ENCODE measurements at regions not wholly inside any gene's neighbourhood (a gene's known extent, or its start where the extent isn't known, plus 50 kb on each side); places are given as distances from the start of the nearest gene placed in this dataset.
"Not testable (repeated sequence)": the region's sequence is repeated elsewhere in the genome, so short reads cannot be mapped to it uniquely, and the experiment has no call there.

DNA sequence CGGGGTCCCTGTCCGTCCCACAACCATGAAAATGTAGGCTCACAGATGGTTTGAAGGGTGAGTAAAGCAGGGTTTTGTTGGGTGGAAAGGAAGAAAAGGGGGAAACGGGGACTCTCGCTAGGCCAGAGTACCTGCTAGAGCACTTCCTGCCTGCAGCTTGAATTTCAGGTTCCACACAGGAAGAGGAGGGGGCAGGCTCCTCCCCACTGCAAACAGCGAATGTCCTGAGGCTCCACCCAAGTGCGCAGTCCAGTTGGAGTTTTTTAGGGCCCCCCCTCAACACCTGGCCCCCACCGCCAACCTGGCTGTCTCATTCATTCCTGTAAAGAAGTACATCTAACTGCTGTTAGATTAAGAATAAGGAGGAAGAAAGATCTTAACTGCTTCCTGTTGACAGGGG lies 414.7 kb downstream of the SH2D4B start:
- no peak for FAIRE-seq

DNA sequence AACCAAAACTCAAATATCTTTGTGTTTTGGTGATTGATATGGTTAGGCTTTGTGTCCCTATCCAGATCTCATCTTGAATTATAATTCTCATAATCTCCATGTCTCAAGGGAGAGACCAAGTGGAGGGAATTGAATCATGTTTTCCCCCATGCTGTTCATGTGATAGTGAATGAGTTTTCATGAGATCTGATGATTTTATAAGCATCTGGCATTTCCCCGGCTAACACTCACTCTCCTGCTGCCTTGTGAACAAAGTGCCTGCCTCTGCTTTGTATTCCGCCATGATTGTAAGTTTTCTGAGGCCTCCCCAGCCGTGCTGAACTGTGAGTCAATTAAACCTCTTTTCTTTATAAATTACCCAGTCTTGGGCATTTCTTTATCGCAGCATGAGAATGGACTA lies 419.5 kb downstream of the SH2D4B start:
- FAIRE-seq = no peak

DNA sequence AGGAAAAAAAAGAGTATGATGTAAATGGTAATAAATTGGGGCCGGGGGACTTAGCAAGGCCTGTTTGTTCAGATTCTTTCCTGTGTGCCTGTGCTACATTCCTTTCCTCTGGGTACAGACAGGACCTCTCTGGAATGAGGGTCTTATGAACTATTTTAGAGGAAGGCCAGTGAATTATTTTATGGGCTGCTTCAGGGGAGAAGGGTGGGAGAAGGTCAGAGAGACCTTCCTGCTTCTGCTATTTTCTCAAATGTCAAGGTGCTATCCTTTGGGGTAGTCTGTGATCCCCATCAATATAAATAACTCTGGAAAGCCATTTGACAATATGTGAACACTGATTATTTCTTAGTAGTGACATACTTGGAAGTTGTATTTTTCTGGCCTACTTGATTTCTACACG lies 426.5 kb downstream of the SH2D4B start:
- no peak for FAIRE-seq

DNA sequence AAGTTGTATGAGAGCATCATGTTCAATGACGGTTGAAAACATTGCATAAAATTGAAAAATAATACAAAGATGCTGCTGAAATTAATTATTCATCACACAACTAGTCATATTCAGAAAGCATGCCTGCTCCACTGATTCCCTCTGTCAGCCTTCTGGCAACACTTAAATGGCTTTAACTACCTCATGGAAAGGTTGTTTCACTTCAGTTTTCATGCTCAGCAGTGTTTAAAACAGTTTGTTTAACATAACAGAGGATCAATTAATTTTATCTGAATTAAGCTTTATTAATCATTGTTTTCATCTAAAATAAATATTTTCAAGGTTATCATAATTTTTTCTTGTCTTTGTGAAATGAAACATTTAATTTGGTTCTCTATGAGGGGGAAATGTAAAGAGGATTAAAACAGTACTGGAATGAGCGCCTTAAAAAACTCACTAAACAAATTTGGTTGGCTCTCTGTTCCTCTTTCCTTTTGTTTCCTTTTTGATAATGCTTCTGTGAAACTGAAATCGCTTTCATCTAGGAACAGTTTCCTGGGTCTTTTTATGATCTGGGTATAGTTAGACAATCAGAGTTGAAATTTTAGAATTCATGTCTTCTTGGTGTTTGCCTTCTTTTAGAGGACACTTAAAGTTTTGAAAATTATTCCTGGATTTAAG lies 427.4 kb downstream of the SH2D4B start:
- peak; percentile 71 for FAIRE-seq

DNA sequence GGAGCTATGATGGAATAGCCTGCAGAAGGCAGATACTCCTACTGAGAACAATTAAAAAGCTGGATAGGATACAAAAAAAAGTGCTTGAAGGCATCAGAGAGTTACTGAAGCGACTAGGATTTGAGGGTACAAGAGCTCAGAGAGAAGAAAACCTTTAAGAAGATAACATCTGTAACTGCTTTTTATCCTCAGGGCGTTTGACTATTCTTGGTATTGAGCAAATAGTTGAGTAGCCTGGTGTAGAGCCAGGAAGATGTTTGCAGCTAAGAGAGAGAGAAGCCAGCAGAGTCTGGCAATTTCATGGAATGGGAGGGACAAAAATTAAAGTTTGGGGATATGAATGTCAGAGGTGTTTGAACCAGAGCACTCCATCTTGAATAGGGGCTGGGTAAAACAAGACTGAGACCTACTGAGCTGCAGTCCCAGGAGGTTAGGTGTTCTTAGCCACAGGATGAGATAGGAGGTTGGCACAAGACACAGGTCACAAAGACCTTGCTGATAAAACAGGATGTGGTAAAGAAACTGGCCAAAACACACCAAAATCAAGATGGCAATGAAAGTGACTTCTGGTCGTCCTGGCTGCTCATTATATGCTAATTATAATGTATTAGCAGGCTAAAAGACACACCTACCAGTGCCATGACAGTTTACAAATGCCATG lies 428.8 kb downstream of the SH2D4B start:
- no peak for FAIRE-seq

DNA sequence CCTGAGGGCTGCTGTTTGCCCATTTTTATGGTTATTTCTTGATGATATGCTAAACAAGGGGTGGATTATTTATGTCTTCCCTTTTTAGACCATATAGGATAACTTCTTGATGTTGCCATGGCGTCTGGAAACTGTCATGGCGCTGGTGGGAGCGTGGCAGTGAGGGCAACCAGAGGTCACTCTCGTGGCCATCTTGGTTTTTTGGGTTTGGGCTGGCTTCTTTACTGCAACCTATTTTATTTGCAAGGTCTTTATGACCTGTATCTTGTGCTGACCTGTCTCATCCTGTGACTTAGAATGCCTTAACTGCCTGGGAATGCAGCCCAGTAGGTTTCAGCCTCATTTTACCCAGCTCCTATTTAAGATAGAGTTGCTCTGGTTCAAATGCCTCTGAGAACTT lies 429.7 kb downstream of the SH2D4B start:
- not testable (repeated sequence) for FAIRE-seq

DNA sequence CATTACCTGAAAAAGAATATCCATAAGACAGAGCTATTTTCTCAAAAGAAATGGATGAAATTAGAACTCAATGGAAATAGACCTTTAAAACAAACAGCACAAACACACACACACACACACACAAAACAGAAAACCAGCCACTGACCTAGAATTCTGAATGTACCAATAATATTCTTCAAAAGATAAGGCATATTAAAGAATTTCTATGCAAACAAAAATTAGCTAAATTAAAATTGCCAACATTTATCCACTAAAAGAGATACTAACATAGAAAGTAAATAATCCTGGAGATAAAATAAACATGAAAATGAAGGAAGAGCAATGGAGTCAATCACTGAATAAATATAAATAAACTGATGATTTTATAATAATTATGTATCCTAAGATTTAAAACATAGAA lies 431.2 kb downstream of the SH2D4B start:
- peak; percentile 86 for FAIRE-seq

DNA sequence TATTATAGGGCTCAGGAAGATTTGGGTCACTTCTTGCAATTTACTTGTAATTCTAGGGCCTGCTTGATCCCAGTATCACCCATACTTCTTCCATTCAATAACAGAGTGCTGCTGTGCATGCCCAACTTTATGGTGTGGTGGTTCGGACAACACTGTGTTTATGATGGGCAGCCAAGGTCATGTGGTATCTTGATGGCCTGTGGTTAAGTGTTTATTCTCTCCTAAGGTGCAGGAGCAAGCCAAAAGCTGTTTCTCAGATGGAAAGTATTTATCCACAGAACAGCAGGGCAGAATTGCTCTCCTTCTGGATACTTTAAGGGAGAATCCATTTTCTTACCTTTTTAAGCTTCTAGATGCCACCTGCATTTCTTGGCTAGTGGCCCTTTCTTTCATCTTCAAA lies 433.8 kb downstream of the SH2D4B start:
- no peak for FAIRE-seq

DNA sequence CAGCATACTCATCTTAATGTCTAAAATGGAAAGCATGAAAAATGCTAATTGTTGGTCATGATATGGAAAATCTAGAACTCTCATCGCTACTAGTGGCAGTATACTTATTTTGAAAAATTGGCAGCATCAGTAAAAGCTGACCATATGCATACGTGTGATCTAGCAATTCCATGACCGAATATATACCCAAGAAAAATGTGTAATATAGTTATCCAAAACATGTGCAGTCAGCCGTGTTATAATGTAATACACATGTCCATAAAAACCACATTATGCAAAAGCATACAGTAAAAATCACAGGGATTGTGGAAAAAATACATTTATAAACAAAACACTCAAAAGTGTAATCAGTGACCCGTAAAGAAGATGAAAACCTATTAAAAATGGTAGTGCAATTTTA lies 439.0 kb downstream of the SH2D4B start:
- FAIRE-seq = no peak

DNA sequence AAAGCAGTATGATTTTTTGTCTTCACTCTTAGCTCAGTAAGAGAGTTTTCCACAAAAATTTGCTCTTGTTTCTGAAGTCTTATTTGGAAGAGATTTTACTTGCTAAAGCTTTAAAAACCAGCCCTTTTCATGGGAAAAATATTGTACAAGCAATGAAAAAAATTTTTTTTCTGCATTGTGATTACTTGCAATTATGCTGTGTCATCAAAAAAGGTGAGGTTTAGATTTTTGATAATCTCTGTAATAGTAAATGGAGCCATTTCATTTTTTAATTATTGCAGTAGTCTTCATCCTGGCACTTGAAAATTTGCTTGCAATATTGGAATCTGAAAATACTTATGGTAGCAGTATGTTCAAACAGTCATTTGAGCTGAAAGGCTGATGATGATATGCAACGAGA lies 447.4 kb downstream of the SH2D4B start:
- FAIRE-seq = no peak

DNA sequence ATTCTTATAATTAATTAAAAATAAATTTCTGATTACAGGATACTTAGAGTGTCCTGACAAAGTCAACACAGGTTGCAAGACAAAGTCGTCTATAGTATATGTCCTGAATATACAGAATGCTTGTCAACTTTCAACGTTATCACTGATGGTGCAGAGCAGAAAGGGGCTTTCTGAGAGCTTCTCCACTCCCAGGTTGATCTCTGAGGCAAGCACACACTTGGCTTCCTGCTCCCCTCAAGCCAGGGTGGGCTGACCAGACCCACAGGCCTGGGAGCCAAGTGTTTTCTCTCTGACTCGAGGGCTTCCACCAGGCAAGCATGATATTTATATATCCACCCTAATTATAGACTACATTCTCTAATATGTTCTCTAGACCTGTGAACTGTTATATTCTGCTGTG lies 448.9 kb downstream of the SH2D4B start:
- no peak for FAIRE-seq

DNA sequence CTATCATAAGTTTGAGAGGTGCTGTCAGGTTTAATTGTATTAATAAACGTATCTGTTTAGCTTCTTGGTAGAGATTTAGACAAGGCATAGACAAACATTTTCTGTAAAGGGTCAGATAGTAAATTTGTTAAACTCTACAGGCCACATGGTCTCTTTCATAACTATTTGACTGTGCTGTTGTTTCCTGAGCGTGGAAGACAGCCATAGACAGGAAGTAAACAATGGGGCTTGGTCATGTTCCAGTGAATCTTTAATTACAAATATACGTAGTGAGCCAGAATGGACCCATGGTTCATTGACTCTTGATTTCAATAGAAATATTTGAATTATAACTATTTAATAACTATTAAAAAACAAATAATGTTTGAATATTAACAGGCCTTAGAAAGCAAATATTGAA lies 451.1 kb downstream of the SH2D4B start:
- no peak for FAIRE-seq

DNA sequence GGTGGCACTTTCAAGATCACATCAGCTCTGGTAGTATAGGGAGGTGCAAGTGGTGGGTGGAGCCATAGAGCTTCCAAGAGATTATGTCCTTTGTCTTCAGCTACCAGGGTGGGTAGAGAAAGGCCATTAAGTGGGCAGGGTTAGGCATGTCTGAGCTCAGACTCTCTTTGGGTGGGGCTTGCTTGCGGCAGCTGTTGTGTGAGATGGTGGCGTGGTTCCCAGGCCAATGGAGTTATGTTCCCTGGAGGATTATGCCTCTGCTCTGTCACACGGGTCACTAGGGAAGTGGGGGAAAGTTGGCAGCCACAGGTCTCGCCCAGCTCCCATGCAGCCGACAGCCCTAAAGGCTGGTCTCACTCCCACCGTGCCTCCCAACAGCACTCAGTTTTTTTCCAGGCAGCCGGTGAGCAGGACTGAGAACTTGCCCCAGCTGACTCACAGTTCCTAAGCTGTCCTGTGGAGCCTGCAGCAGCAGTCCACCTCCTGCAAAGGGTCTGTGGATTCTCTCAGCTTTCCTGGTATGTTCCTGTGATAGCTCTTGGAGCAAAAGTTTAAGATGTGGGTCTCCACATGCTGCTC lies 459.0 kb downstream of the SH2D4B start:
- FAIRE-seq = no peak

DNA sequence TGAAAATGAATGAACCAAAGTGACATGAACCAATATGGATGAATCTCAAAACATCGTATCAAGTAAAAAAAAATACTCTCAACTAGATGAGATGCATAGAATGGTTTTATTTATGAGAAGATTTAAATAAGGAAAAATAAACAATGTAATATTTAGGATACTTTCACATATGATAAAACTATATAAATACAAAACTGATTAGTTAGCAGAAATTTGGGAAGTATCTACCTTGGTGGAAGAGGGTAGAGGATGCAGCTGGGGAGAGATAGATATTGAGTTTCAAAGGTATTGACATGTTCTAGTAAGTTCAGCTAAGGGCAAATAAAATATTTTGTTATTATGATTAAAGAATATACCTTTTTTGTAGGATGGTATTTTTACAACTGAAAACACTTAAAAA lies 463.1 kb downstream of the SH2D4B start:
- no peak for FAIRE-seq

DNA sequence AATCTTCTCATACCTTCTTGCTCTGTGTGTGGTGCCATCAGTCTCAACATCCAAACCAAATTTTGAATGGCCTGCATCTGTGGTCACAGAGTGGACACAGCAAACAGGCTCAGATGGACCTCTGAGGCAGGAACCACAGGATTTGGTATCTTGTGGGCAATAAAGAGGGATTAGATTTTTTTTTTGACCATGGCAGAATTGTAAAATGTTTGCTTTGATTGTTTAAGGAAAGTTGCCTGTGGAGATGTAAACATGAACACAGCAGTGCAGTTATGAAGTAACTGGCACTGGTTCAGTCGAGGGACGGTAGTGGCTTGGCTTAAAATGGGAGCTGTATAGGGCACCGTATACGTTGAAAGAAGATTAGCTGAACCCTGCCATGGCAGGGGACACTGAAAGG lies 464.7 kb downstream of the SH2D4B start:
- no peak for FAIRE-seq

DNA sequence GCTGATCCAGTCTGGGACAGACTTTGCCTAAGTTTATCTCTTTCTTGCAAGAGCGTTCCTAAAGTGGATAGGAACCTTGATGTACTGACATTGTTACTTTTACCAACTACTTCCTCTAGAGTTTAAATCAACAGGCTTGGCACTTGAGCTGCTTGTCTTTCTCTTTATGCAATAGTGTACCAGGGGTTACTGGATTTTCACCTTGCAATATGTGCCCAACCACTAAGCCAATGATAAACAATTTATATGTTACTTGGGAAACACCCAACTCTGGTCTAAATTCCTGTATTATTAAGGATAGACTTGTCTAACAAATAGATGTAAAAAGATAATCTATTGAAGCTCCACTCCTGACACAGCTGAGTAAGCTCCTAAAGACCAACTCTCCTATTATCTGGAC lies 470.2 kb downstream of the SH2D4B start:
- no peak for FAIRE-seq

DNA sequence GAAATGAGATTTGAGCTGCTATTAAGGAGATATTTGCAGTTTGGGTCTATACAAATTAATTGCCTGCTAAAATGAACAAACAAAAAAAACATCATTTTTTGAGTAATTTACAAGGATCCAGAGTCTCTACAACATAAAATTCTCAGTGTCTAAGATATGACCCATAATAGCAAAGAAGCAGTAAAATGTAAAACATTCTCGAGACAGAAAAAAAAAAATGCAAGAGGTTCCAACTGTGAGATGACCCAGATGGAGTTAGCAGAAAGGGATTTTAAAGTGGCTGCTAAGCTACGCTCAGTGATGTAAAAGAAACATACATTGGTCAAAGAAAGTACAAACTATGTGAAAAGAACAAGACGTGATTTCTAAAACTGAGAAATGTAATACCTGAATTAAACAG lies 471.0 kb downstream of the SH2D4B start:
- FAIRE-seq = no peak

DNA sequence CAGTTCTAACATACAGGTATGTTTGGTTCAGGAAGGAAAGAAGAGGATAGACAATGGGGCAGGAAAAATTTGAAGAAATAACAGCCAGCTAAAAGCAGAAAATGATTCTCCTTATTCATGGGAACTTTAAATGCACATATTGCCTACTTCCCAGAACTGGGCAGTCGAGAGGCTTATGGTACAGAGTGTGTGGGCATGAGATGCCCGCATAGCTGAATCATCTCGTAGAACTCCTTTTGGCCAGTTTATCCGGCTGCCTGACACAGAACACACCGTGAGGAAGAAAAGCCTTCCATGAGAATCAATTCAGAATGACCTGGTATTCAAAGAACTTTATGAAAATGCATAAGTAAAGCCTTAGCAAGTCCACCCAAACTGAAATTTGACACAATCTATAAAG lies 471.6 kb downstream of the SH2D4B start:
- no peak for FAIRE-seq

DNA sequence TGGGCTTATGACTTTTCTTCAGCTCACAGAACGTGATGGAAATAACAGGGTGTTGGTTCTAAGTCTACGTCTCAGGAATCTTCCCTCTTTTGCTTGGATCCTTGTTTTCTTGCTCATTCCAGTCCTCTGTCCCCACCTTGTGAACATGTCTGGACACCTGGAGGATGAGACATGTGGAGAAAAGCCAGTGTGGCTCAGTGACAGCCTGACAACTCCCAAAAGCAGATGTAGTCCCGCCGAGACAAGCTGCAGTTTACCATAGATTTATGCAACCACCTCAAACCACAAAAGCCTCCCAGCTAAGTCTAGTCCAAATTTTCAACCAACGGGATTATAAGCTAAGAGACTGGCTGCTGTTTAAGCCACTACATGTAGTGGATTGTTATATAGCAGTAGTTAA lies 476.1 kb downstream of the SH2D4B start:
- FAIRE-seq = no peak

DNA sequence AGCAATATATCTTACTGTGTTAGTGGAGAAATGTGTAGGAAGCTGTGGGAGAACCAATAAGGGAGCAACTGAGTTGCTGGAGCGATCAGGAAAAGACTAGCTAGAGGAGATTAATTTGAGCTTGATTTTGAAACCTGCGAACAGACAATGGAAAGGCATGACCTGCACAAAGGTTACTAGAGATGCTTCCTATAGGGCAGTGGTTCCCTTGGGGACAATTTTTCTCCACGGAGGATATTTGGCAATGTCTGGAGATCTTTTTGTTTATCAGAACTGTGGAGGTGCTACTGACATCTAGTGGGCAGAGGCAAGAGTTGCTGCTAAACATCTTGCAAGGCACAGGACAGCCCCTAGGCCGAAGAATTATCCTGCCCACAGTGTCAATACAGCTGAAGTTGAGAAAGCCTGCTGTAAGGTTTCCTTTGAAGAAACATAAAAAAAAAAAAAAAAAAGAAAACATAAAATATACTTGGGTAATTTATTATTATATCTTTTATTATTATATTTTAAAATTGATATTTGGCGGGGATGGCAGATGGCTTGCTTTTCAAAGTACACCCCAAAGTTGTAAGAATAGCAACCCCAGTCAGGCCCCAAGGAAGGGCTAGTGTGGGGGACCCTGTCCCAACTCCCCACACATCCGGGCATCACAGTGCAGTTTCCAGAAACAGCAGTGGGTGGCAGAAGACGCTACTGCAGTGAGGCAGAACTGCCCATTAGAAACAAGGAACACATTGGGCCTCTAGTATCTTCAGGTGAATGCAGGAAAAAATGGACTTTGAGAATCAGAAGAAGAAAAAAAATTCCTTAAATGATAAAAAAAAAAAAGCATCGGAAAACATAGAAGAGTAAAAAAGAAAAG lies 481.6 kb downstream of the SH2D4B start:
- FAIRE-seq = peak; percentile 95

DNA sequence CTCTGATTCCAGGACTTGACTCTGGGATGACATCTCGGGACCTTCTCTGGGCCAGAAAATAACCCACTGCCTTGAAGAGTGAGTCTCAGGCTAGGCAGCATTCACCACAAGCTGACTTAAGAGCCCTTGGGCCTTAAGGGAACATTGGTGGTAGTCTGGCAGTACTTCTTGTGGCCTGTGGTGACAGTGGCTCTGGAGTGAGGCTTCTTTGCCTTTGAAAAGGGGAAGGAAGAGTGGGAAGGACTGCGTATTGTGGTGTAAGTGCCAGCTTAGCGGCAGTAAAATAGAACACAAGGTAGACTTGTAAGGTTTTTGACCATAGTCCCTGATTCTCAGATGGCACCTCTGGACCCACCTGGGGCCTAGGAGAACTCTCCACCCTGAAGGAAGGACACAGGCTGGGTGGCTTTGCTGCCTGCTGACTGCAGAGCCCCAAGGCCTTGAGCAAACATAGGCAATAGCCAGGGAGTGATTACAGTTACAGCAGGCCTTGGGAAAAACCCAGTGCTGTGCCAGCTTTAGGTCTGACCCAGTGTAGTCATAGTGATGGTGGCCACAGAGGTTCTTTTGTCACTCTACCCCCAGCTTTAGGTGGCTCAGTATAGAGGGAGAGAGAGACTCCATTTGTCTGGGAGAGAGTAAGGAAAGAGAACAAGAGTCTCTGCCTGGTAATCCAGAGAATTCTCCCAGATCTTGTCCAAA lies 483.9 kb downstream of the SH2D4B start:
- no peak for FAIRE-seq

DNA sequence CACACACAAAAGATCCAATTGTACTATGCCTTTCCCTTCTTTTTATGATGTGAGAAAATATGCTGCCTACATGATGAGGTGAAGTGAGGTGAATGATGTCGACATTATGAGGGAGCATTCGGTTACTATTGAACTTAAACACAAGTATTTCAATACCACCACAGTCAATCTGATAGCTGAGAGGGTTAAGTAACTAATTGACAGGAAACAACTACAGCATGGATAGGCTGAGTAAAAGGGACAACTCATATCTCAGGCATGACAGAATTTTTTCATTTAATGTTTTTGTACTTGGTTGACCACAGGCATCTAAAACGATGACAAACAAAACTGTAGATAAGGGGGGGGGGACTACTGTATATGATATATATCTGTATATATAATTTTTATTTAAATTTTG lies 488.9 kb downstream of the SH2D4B start:
- FAIRE-seq = no peak

DNA sequence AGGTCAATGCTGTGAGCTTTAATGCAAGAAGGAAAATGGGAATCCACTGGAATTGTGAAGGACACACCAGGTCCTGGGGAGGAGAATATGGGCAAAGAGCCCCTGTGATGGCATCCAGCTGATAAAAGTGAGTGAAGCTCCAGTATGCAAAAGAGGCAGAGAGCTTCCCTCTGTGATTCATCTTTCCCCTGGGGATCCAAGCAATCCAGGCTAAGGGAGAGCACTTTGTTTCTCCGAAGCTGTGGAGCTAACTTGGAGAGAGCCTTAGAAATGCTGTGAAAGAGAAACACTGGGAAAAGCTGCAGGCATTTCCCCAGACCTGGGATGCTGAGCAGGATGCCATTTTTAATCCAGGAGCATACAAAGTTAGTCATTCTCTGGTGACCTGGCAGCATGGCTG lies 489.5 kb downstream of the SH2D4B start:
- FAIRE-seq = no peak

All from islet of Langerhans (tissue), 1 donor.